GM13977 (cell line): ENCODE measurements at regions not wholly inside any gene's neighbourhood (a gene's known extent, or its start where the extent isn't known, plus 50 kb on each side); places are given as distances from the start of the nearest gene placed in this dataset.

Source experiments
- DNase-seq: peaks from one replicate; pipeline ENCODE4 v3.0.0; 2012; ENCODE audit warnings: low spot score
- CTCF ChIP-seq: IDR thresholded peaks from 2 replicates; pipeline ENCODE4 v1.5.1; 2012; ENCODE audit warnings: mild to moderate bottlenecking, control low read depth; ENCODE audit not compliant: insufficient read depth; ENCODE audit errors: extremely low read depth, missing control alignments
- in situ Hi-C: fragments of 300-500 bp; cut with MboI; formaldehyde crosslinking; loops from one replicate; pipeline ENCODE4 v1.12.0; 2022; ENCODE audit warnings: low sequenced_read_pairs, low pct_unique_long_range_greater_than_20kb, mixed read lengths, inconsistent platforms; ENCODE audit not compliant: unreplicated experiment

GRCh38 chr12:19737019-19737418 lies 297.7 kb downstream of the AEBP2 start:
- no peak for DNase-seq
- TF ChIP-seq CTCF = no peak
- in situ Hi-C loops = no loop called here

- DNase-seq = peak; percentile 62
- in situ Hi-C loops = no loop called here
- TF ChIP-seq CTCF = peak; percentile 50
These were observed 300.0 kb downstream of the AEBP2 start for GRCh38 chr12:19739195-19739776.

- no peak for TF ChIP-seq CTCF
- DNase-seq = no peak
- in situ Hi-C loops = no loop called here
These were observed 301.3 kb downstream of the AEBP2 start for GRCh38 chr12:19740472-19741131.

DNA sequence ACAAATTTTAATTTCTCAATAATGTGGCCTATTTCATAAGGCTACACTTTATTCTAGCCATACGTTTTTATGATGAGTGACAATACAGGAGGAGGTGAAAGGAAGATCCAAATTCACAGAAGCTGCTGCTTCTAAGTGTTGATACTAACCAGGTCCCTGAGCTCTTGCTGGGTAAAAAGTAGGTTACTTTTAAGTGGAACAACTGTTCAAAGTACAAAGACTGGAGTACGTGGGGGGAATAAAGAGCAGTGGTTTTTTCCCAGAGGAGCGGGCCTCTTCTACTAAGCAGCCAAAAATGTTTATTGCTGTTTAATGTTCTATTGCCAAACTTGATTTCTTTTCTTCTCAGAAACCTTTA lies 301.8 kb downstream of the AEBP2 start:
- TF ChIP-seq CTCF = no peak
- in situ Hi-C loops = no loop called here
- DNase-seq = no peak

- no peak for TF ChIP-seq CTCF
- no peak for DNase-seq
- in situ Hi-C loops = no loop called here
These were observed 305.5 kb downstream of the AEBP2 start for GRCh38 chr12:19744705-19745218.

DNA sequence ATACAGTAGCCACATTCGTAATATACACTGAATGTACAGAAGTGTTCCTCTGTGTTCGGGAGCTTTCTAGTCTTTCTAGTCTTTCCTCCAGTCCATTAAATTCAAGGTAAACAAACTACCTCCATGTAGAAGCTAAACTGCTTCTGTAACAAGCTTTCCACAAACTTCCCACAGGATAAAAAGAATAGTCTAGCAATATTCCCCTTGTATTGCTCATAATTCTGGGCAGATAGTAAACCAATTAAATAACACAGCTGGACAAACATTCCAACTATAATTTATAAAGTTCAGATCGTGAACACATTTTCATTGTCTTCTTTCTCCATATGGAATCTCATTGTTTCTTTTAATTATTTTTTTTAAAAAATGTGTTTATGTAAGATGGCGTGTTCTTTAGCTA lies 307.2 kb downstream of the AEBP2 start:
- TF ChIP-seq CTCF = no peak
- in situ Hi-C loops = no loop called here
- DNase-seq = no peak
